ENCODE measurements at regions not wholly inside any gene's neighbourhood (a gene's known extent, or its start where the extent isn't known, plus 50 kb on each side); places are given as distances from the start of the nearest gene placed in this dataset.

GRCh38 chr12:78316631-78317468 is 486.2 kb downstream of the NAV3 start:
- no peak for TF ChIP-seq CTCF (IDR thresholded peaks at IDR 0.05; ENCODE audit: low read depth, low read length)
- no peak for DNase-seq (ENCODE audit: extremely low read depth, low read depth)

GRCh38 chr12:78321696-78322095 is 491.0 kb downstream of the NAV3 start:
- no peak for DNase-seq (ENCODE audit: extremely low read depth, low read depth)
- no peak for TF ChIP-seq CTCF (IDR thresholded peaks at IDR 0.05; ENCODE audit: low read depth, low read length)

- DNase-seq (ENCODE audit: extremely low read depth, low read depth) = no peak
- TF ChIP-seq CTCF (IDR thresholded peaks at IDR 0.05; ENCODE audit: low read depth, low read length) = no peak
These were observed 492.5 kb downstream of the NAV3 start for GRCh38 chr12:78323226-78323625.

GRCh38 chr12:78324234-78324633 is 493.5 kb downstream of the NAV3 start:
- no peak for TF ChIP-seq CTCF (IDR thresholded peaks at IDR 0.05; ENCODE audit: low read depth, low read length)
- no peak for DNase-seq (ENCODE audit: extremely low read depth, low read depth)

GRCh38 chr12:78328524-78328923 is 497.8 kb downstream of the NAV3 start:
- no peak for DNase-seq (ENCODE audit: extremely low read depth, low read depth)
- no peak for TF ChIP-seq CTCF (IDR thresholded peaks at IDR 0.05; ENCODE audit: low read depth, low read length)

- TF ChIP-seq CTCF (IDR thresholded peaks at IDR 0.05; ENCODE audit: low read depth, low read length) = no peak
- DNase-seq (ENCODE audit: extremely low read depth, low read depth) = no peak
These were observed 499.4 kb downstream of the NAV3 start for GRCh38 chr12:78330131-78330530.

GRCh38 chr12:78331181-78331580 is 500.5 kb downstream of the NAV3 start:
- no peak for TF ChIP-seq CTCF (IDR thresholded peaks at IDR 0.05; ENCODE audit: low read depth, low read length)
- no peak for DNase-seq (ENCODE audit: extremely low read depth, low read depth)
